ENCODE measurements at regions not wholly inside any gene's neighbourhood (a gene's known extent, or its start where the extent isn't known, plus 50 kb on each side); places are given as distances from the start of the nearest gene placed in this dataset.

DNA sequence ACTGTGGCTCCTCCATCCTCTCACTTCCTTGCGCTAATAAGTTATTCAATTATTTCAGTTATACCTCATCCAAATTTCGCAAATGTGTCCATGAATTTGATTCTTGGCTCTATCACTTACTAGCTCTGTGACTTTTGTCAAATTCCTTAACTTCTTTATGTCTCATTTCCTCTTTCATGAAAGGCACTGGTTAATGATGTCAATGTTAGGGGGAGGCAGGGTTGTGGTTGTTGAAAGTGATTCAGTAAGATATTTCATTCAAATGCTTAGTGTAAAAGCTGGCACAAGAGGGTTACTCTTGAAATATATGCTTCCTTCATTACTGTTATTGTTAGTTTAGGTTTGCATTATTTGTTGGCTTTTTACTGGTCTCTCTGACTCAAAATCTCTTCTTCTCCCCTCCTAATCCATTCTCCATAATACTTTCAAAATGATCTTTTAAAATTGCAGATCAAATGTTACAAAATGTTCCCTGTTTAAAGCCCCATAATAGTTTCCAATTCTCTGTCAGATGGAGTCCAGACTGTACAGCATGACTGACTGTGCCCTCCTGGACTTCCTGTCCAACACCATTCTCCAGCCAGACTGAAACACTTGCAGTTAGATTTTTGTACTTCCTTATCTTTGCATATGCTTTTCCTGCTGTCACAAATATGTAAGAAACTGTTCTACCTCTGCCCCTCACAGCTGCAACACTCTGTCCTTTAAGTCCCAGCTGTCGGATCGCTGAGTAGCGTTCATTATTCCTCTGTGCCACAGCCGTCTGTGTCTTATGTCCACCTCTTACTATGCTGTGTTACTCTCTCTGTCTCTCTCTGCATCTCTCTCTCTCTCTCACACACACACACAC, 510.6 kb upstream of the RAG2 start:
- DNase-seq, result peak; percentile 71

DNA sequence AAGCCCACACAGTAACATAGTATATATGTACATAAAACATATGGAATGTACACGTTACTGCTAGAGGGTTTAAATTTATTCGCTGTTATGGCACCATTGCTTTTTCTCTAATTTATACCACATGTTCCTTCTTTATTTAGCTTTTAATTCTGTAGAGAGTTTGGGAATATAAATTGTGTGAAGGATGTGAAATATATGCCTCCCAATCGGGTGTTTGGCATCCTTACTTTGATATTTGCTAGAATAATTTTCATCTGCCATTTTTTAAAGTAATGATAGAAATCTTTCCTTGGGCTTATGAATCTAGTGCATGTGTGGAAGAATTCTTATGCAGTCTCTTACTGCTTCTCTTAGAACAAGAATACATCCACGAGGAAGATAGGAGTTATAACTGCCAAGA, 509.8 kb upstream of the RAG2 start:
- peak; percentile 19 for DNase-seq

DNA sequence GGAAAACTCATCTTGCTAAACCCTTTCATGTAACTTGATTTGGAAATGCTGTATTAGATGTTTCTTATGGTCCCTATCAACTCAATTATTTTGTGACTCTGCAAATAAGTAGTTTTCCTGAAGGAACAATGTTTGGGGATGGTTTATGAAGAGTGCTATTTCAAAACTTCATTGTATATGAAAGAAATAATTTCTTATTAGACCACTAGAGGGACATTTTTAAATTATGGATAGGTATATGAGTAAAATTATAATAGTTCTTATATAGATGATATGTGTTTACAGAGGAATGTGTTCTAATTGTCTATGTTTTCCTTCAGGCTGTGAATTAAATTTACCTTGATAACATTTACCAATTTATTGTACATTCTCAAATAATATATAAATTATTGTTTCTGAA, 509.4 kb upstream of the RAG2 start:
- DNase-seq, result no peak

DNA sequence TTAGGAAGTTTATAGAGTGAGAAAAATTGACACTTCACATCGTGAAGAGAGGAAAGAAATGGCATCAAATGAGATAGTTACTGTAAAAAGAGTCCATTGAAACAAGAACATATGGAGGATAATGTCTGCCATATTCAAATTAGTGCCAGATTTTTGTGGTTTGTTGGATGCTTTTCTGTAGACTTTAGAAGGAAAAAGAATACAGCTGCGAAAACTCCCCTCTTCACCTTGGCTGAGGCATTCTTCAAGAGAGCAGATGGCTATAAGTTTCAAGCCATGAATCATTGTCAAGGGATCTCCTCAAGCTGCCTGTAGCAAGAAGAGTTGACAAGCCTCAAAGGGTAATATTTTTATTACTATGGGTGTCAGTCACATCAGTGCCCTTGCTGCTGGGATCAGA, 507.4 kb upstream of the RAG2 start:
- peak; percentile 82 for DNase-seq

DNA sequence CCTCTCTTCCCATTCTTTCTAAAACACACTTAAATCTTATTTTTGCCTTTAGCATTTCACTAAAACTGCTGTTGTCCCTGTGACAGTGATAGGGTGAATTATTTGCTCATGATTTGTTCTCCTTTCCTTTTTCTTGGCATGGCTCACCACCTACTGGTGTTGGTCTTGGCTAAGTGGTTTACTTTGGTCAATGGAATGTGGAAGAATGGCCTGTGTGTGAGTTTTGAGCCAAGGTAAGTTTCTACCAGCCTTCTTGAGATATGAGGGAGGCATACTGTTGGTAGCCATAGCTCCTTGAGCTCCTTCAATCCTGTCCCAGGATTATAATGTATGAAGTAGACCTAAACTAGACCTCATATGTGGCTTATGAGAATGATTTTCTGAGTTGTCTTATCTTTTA, 506.3 kb upstream of the RAG2 start:
- DNase-seq, result no peak

DNA sequence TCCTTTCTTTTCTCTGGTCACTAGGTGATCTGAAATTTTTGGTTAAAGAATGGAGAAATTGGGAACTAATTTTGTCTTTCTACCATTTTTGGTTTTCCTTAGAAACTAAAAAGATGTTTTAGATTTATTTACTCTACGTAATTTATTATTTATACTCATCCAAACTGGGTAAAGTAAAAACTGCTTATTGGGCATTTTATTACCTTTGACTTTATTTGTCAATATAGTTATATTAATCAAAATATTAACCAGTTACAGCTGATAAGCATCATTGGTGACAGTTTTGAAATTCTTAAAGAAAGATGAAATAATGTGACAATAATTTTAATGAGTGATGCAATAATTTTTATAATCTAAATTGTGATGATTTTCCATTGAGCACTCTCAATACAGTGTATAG, 502.0 kb upstream of the RAG2 start:
- no peak for DNase-seq

DNA sequence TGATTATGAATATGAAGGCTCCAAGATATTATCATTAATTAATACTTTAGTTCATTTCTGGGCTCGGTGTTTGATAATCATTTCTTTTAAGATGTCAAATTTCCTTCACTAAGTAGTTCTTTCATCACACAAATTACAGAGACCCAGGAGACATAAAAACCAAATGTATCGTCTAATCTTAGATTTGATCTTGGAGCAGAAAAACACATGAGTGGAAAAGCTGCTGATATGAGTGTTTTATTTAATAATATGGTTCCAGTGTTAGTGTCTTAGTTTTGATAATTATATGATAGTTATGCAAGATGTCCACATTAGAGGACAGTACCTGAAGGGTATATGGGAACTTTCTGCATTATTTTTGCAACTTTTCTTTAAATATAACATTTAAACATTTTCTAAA, 494.5 kb upstream of the RAG2 start:
- DNase-seq, result no peak

DNA sequence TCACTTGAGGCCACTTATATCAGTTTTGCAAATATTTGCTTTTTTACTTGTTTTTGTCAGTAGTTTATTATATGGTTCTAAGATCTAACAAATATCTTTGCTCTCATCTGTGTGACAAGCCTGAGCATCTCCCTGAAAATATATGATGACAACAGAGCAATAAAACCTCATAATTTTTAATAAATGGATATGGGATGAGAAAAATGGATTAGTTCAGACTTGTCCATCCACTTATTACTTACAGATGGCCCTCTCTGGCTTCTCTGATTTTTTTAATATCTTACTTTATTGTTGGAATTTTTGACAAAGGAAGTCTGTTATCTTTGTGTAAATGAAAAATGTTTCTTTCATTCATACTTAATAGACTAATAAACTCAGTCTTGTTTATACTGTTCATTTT, 491.4 kb upstream of the RAG2 start:
- DNase-seq, result no peak

DNA sequence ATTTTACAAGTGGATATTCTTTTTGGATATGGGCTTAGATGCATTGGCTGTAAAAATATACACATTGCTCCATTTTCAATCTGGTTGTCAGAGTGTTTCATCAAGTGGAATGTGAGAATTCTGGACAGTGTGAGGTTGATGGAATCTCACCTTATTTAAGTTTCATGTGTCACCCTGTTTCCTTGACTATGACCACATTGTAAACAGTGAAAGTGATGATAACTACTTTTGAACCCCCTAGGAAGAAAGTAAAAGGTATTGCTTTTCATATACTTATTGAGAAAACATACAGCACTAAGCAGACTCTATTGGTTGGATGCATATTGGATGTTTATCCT, 490.5 kb upstream of the RAG2 start:
- no peak for DNase-seq

DNA sequence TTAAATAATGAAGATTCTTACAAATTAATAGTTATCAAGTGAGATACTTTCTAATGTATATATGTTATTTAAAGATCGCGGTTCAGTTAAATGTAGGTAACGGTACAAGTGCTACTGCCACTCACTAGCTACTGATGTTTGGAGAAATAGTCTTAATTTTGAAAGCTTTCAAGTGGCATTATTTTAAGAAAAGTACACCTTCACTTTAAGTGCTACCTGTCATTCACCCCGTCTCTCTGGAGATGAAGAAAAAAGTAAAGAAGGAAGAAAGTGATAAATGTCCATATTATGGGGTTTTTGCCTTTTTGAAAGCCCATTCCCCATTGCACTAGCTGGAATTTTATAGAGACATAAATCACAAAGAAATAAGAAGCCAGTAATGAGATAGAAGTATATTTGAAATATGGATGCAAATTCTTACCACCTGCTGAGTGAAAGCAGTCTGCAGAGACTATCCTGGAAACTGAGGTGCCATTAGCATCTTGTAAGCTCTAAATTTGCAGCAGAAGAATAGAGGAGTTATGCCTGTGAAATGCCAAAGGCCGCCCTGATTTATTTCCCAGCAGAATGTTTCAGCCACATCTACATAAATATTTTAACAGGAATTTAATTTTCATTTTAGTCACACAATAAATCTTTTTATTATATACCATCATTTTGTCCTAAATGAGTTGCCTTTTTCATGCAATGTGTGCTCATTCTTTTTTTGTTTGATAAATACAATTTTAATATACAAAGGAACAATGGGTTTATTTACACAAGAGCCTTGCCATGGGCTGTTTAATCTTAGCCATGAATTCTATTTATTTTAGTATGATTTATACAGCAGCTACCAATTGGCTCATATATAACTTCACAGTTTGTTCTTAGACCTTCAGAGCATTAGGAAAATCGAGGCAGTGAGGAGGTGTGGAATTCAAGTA, 489.9 kb upstream of the RAG2 start:
- DNase-seq, result no peak

DNA sequence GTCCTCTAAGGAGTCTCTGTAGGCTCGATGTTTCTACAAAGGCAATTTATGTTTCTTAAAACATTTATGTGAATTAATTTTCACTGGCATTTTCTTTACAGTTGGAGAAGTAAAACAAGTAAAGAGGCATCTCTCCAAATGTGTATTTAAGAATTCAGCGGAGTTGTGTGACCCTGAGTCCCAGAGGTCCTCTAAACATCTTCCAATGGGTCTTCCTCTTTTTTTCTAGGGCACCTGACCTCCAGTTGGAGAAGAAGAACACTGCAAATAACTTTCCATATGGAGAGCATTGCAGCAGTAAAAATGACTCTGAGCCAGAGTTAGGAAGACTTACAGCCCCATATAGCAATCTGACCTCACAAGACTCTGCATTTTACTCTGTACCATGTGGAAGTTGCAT, 480.5 kb upstream of the RAG2 start:
- DNase-seq, result no peak

DNA sequence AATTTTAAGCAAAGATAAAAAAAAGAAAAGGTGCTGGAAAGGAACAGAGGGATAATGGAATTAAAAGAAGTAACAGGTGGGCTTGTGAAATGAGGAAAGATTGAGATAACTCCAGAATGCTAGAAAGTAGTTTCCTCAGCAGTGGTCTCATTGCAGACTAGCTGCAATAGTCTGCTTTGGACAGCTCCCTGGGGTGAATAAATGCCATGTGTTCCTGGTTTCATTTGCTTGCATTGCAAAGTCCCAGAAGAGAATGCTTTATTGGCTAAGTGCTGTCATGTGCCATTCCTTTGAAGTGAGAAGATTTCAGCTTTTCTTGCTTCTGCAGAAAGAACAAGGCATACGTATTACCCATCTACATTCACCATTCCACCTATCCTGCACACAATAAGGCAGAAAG, 478.8 kb upstream of the RAG2 start:
- DNase-seq, result peak; percentile 13

DNA sequence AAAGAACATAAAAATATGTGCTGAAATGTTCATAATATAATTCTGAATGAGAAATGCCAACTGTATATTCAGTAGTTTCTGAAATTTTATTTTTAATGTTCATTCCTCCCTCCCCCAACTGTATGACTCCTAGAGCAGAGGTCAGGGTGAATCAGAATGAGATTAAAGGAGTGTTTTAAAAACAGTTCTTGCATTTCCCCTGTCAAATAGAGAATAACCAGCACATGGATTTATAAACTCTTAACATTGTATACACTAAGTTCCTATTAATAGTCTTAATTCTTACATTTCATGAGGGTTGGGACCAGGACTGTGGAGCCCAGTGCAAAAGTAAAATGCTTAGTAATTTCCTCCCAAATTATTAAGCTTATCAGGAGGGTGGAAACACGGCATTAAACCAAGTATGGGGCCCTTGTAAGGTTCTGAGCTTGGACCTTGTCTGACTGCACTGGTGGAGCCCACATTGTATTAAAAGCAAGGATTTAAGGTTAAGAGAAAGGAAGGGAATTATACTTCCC, 474.6 kb upstream of the RAG2 start:
- DNase-seq, result no peak

DNA sequence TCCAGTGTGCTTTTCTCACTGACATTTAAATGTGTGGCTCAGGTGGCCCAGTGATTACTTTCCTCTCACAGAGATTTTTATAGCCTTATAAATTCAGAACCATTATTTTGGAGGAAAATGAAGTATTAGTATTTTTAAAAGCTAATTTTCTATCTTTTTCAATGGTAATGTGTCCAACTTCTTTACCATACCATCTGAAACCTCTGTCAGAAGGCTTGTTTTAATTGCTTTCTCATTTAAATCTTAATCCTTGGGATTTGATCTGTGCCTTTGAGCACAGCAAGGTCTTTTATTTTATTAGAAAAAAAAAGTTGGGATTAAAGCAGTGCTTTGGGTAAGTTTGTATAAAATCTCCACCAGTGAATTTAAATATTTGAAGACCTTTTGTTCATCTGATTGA, 452.3 kb upstream of the RAG2 start:
- no peak for DNase-seq

DNA sequence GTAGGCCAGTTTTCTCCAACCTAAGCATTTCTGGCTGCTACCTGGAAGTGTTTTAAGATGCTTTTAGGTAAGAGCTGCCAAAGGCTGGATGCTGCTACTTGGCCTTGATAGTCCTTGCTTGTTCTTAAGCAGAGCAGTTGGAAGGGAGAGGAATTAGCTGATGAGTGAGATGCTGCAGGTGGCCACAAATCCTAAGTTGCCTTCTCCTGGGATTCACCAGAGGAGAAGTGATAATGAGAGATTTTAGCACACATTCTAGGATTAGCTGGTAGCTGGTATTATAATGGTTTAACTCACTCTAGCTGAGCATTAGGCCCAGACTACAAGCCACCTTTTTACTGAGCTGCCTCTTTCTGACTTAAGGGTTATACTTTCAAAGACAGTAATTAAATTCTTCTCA, 442.9 kb upstream of the RAG2 start:
- no peak for DNase-seq

DNA sequence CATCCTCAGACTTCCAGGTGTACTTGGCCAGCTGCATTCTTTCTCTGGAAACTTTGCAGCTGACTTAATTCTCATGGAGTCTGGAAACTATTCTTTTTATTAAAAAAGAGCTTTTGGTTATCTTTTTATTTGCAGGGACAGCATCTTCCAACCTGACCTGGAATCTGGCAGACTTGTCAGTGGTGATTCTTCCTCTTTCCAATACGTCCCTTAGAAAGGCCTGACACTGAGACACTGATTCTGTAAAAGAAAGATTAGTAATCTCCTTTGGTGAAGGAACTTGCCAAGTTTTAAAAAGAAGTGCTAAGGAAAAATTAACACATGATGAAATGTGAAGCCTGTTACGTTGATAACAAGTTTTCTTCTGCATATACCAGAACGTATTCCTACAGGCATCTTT, 440.9 kb upstream of the RAG2 start:
- DNase-seq, result no peak

DNA sequence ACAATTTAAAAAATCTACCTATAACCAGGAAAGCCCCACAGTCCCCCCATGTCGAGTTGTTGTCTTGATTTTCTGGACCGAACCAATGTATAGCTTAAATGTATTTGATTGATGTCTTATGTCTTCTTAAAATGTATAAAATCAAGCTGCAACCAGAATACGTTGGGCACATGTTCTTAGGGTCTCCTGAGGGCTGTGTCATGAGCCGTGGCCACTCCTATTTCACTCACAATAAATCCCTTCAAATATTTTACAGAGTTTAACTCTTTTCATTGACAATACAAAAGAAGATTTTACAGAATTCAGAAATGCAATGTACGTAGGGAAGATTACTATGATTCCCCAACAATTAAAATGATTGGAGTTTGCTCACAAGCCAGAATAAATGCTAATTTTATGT, 428.7 kb upstream of the RAG2 start:
- no peak for DNase-seq

DNA sequence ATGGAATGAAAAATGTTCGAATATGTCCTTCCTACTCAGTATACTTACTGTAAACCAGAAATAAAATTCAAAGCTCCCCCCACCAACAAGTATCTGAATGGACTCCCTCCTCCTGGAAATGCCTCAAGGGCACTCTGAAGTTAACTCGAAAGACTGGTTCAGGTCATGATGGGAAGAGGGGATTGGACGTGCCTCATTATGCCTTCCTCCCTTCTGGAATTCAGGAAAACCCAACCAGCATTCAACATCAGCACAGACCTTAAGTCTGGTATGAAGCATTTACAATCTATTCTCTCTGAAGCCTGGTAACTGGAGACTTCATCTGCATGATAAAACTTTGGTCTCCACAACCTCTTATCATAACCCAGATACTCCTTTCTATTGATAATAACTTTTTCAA, 428.3 kb upstream of the RAG2 start:
- no peak for DNase-seq

DNA sequence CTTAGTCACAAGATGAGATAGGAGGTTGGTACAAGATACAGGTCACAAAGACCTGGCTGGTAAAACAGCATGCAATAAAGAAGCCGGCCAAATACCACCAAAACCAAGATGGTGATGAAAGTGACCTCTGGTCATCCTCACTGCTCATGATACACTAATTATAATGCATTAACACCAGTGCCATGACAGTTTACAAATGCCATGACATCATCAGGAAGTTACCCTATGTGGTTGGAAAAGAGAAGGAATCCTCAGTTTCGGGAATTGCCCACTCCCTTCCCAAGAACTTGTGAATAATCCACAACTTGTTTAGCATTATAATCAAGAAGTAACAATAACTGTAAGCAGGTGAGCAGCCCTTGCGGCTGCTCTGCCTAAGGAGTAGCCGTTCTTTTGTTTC, 408.5 kb upstream of the RAG2 start:
- no peak for DNase-seq

DNA sequence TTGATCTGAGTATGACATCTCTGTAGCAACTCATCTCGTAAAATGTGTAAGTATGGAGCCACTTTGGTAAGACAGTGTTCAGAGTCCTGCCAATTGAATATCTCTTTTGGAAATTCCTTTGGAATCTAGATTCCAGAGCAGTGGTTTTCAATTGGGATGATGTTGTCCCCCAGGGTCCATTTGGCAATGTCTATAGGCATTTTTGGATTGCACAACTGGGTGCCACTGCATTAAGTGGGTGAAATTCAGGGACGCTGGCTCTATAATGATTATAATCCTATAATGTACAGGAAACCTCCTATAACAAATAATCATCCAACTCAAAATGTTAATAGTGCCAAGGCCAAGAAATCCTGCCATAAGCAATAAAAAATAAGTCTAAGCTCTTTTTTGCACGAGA, 404.8 kb upstream of the RAG2 start:
- no peak for DNase-seq

DNA sequence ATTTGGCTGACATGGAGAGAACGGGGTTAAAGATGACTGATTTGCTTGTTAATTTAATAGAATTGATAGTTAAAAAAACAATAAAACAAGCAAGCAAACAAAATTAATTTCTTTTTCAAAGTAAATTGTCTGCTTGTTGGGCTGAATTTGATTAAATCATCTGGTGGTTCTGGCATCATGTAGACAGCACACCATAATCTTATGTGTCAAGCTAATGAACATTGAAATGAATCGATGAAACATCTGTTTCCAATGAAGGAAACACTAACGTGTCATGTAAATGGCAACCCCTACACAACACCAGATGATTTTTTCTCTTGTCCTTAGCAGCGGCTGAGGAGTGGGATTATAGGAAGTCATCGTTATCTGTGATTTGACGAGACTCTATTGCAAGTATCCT, 399.6 kb upstream of the RAG2 start:
- no peak for DNase-seq

DNA sequence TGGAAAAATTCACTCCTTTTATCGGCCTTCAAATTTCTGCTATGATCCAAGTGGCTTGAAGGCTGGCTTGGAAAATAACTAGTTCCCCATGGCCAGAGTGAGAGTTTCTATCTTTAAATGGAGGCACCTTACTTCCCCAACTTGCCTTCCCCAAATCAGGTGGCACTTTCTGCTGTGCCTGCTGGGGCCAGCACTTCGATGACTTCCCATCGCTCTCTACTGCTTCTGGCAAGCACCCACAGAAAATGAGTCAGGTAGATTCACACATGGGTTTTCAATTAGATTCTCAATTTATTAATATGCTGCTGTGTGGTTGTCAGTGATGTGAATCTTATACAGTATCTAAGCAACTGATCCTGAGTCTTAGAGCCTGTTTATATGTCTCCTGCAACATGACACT, 398.8 kb upstream of the RAG2 start:
- DNase-seq, result no peak

DNA sequence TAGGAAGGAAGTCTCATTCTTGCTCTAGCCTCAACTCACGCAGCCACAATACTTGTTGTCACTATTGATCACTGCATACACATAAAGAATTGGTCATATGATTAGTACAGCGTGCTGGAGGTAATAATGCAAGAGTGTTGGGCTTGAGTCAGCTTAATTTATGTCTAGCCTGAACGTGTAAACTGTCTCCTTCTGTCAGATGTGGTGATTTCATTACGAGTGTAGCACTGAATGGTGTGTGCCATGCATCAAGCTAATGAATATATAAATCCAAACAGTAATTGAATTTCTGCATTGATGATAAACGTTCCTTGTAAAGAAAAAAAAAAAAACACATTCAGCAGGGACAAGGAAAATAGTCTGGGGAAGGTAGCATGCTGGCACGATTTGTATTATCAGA, 396.2 kb upstream of the RAG2 start:
- DNase-seq, result no peak

DNA sequence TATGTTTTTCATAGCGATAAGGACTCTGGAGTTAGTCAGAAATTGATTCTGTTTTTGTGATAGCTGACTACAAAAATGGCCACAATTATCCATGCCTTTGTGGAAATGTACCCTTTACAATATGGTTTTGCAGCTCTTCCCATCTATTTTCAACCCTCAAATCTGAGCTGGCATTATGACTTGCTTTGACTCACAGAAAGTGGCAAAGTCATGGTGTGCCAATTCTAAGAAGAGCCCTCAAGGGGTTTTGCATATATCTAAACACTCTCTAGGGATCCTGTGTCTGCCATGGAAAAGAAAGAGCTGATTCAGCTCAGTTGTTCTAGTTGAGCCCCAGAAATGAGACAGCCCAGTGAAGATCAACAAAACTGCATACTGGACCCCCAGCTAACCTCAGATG, 390.5 kb upstream of the RAG2 start:
- DNase-seq, result no peak

Measured in fibroblast of skin of abdomen (primary cell).